NCI-H510A (cell line): ENCODE measurements at regions not wholly inside any gene's neighbourhood (a gene's known extent, or its start where the extent isn't known, plus 50 kb on each side); places are given as distances from the start of the nearest gene placed in this dataset.

Experiments
- DNase-seq: peaks from one replicate; lab custom pipeline; 2025; lab: John Stamatoyannopoulos, UW

- DNase-seq = no peak
Observed at GRCh38 chr18:39805218-39805617, 2149.8 kb upstream of the PIK3C3 start.

DNA sequence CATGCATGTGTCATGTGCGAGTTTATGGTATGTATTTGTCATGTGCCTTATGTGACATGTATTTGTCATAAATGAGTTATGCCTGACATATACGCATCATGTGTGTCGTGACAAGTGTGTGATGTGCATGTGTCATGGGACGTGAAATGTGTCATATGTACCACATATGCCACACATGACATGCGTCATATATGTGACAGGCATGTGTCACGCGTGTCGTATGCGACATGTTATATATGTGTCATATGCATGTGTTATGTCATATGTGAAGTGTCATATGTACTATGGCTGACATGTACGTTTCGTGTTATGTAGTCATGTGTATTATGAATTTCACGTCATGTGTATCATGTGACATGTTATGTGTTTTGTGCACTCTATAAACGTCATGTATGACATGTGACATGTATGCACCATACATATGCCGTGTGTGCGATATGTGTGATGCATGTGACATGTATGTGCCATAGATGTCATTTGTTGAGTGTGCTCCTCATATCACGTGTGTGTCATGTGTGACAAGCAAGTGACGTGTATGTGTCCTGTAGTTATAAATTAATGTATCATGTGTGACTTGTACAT lies 2152.3 kb upstream of the PIK3C3 start:
- no peak for DNase-seq

DNA sequence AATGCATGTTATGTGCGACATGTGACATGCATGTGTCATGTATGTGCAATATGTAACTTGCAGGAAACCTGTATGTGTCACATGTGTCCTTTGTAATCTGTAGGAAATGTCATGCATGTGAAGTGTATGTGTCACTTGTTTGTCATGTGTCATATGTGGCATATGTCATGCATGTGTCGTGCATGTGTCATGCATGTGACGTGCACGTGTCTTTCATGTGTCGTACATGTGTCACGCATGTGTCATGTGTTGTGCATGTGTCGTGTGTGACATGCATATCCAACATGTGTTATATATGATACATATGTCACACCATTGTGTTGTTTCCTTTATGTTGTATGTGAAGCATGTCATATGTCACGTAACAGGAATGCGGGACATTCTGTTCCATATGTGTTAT lies 2153.2 kb upstream of the PIK3C3 start:
- no peak for DNase-seq

GRCh38 chr18:39801010-39801409 lies 2154.0 kb upstream of the PIK3C3 start:
- no peak for DNase-seq

GRCh38 chr18:39799006-39799405 lies 2156.0 kb upstream of the PIK3C3 start:
- DNase-seq = no peak

- DNase-seq = no peak
Observed at GRCh38 chr18:39796393-39796792, 2158.6 kb upstream of the PIK3C3 start.

DNA sequence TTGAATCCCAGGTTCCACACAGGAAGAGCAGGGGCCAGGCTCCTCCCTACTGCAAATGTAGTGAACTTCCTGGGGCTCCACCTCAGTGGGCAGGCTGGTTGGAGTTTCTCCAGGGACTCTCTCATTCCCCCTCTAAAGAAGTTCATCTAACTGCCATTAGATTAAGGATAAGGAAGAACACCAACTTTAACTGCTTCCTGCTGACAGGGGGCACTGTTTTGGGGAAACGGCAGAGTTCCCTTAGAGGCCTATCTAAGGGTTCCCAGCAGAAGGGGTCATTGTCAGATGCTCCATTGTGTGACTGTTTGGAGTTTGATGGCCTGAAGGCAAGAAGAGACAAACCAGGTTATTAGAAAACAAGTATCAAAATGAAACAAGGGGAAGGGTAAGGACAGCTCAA lies 2159.7 kb upstream of the PIK3C3 start:
- DNase-seq = no peak

DNA sequence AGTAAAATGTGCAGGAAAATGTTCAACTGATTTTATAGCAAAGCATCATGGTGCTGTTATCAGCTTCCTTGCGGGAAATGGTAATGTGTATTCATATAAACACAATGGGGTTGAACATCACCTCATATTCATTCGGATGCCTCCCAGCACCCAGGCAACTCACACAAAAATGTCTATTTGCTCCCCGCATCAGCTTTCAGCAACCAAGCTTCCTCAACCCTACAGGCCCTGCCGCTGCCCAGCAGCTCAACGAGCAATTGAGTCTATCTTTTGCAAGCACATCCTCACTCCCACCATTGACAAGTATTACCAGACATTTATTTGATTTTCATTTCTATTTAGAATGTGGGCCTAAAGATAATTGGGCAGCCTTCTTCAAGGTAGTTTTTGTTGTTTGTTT lies 2161.4 kb upstream of the PIK3C3 start:
- no peak for DNase-seq

DNA sequence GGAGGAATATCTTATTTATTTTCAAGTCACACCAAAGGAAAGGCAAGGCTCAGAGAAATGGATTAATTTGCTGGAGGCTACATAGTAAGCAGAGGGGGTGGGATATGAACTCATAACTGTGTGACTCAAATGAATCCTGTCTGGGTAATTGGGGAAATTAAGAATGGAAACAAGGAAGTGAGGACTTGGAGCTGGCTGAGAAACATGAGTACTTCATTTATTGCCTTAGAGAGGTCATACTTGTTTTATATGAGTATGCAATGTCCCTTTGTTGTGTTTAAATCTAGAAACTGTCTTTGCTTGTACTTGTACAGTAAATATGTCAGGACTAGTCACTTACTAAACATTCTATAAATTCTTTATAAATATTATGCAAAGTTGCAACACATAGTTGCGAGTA lies 2166.7 kb upstream of the PIK3C3 start:
- no peak for DNase-seq

DNA sequence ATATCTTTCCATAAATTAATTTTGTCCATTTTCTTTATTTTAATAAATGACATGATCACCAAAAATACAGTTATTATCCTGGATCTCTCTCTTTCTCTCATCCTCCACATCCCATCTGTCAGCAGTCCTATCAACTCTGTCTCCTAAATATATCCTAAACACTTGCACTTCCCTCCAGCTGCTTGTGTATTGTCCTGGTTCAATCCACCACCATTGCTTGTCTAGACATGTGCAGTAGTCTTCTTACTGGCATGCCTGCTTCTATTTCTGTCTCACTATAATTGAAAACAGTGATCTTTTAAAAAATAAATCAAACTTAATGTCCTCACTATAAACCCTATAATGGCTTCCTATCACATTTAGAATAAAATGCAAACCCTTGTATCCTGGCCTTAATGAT lies 2168.6 kb upstream of the PIK3C3 start:
- no peak for DNase-seq

DNA sequence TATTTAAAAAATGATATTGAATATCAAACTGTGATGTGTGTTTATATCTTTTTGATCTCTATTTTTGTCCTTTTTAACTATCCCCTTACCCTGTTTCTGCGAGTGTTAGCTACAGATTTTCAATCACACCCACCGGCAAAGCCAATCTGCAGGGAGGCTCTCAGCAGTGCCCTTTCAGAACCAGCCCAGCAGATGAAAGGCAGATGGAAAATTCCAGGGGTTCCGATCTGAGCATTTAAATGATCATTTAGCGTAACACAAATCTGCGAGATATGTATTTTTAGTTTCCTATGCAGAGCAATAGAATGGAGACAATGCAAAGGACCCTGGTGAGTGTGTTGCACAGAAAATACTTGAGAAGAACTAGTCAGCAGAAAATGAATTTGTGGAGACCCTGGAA lies 2170.5 kb upstream of the PIK3C3 start:
- DNase-seq = no peak

DNA sequence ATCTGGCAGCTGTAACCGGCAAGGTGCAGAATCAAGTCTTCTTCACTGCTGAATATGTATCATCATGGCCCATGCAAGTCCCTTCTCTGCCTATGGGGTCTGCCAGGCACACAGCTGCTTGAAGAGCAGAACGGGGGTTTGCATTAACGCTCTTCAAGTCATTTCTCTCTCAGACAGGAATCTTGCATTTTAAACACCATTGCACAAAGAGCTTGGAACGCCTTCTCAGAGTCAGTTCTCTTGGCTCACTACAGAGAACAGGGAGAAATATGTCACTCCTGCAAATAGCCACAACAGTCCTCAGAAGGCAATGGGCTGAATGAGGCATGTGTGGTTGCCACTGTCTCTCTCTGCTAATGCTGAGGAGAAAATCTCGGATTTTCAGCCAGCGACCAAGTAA lies 2173.5 kb upstream of the PIK3C3 start:
- DNase-seq = no peak

DNA sequence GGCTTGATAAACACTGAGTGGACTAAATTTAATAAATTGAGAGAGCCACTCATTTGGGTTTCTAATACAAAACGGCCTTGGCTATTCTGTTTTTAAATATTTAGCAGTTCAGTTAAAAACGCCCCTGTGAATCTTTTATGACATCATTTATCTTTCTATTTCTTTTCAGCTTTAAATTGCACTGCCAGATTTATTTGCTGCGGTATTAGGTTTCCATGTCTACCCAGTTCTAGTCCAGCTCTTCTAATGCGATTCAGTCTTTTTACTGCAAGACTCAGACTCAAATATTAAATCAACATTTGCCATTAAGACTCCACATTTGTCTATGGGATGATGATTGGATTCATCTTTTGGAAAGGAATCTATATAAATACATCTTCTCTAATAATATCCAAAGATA lies 2174.3 kb upstream of the PIK3C3 start:
- DNase-seq = no peak

DNA sequence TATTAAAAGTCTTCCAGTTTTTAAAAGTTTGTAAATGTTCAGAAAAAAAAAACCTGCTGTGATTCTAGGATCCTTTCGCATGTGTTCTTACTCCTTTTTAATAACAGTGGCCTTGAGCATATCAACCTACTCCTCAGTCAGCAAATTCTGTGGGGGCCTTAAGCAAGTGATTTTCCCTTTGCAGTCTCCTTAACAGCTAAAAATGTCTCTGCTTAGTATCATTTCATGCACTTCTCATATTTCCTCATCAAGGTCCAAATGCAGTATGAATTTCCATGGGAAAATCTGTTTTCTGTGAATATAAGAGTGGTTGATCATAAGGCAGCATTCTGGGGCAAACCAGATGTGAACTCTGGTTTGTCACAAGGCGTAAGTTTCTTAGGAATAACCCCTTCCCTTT lies 2175.1 kb upstream of the PIK3C3 start:
- DNase-seq = no peak

GRCh38 chr18:39776766-39777165 lies 2178.3 kb upstream of the PIK3C3 start:
- no peak for DNase-seq

DNA sequence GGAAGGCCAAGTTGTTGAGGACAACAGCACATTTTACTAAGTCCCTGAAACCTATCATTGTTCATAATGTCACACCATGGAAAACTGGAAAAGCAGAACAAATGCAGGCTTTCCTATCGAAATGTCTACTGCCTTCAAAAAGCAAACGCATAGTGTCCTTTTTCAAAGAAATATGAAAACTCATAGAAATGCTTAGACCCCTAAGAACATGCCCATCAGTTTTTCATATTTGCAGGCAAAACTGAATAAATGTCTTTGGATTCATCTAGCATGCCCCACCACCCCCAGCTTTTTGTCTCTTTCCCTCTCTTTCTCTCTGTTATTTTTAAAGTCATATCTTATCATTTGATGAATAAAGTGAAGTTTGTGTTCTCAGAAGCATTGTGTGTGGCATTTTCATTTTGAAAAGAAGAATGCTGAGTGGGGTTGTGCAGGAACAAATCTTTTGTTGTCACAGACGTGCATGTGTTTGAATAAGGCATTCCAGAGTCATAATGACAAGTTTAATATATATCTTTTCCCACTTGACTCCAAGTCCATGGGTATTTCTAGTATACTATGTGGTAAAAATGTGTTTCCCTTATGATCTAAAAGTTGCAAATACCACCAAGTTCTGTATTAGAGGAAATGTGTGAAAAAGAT lies 2180.0 kb upstream of the PIK3C3 start:
- DNase-seq = no peak

- DNase-seq = no peak
Observed at GRCh38 chr18:39773646-39774045, 2181.4 kb upstream of the PIK3C3 start.

DNA sequence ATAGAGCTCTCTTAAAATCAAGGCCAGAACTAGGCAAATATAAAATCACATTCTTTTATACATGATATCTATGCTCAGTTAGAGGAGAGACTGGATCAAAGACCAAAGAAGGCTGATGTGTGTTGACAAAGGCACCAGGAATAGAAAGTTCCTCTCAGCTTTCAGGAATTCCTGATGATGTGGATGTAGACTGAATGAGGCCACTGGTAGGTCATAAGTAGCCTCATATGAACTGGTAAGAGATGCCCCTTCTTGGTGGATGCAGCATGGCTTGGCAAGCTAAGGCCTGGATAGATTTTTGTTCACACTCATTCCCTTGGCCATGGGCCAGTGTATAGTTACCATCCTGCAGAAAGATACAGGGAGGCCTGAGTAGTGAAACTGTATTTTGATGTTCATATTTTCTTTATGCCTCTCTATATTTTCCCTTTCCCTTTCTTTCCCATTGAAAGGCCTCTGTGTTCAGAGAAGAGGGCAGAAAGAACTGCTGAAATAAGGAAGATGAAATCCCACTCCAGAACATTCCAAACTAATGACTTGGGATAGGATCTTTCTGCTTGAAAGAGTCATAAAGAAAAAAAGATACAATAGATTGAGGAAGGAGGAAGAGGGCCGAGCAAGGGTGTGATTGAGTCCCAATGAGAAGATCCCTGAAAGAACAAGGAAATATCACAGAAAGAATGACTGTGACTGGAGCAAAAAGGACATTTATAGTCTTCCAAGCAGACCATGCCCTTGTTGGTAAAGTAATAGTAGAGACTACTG lies 2182.7 kb upstream of the PIK3C3 start:
- no peak for DNase-seq

- DNase-seq = no peak
Observed at GRCh38 chr18:39770399-39770798, 2184.6 kb upstream of the PIK3C3 start.

- DNase-seq = no peak
Observed at GRCh38 chr18:39764873-39765272, 2190.2 kb upstream of the PIK3C3 start.

GRCh38 chr18:39761273-39761672 lies 2193.8 kb upstream of the PIK3C3 start:
- no peak for DNase-seq

DNA sequence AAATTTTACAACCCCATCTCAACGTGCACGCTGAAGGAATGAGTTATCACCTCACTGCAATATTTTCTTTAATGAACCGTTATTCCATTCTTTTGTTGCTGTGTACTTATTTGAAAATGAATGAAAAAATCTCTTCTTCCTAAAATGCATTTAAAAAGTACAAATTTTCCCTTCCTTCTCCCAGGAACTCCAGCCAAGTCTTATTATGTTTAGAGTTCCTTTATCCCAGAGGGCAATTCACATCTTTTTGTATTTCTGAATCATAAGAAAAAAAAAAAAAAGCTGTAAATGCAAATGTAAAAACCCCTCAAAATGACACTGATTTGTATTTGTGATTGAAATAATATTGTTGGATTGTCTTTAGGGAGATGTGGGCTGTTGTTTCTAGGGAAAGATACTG lies 2194.3 kb upstream of the CELF4 start:
- no peak for DNase-seq

DNA sequence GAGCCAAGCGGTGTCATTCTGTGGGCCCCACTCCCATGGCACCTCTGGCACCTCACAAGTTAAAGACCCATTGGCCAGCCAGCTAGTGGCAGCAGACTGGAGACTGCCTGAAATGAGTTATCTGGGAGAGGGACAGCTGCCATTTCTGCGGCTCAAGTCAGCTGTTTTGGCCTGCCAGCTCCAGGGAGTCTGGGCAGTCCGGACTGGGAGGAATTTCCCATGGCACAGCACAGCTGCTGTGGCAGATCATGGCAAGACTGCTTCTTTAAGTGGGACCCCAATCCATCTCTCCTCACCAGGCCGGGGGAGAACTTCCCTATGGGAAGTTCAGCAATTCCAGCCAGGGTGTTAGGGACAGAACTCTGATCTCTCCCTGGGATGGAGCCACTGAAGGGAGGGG lies 2187.6 kb upstream of the CELF4 start:
- DNase-seq = no peak

GRCh38 chr18:39752351-39752750 lies 2186.8 kb upstream of the CELF4 start:
- no peak for DNase-seq
